Esophagus squamous epithelium (tissue), 5 donors: ENCODE measurements at regions not wholly inside any gene's neighbourhood (a gene's known extent, or its start where the extent isn't known, plus 50 kb on each side); places are given as distances from the start of the nearest gene placed in this dataset.
"Not testable (repeated sequence)": the region's sequence is repeated elsewhere in the genome, so short reads cannot be mapped to it uniquely, and the experiment has no call there.

Experiments used
- DNase-seq: peaks from one replicate; lab custom pipeline; 2025; lab: John Stamatoyannopoulos, UW
- H3K27ac ChIP-seq, 4 donors: fragments of 200-600 bp; sonication (generic); one replicate each; pipeline ENCODE4 v1.5.1; 2016 to 2019; ENCODE audit warnings: mild to moderate bottlenecking in 1 of 4
- H3K27me3 ChIP-seq, 4 donors: fragments of 200-600 bp; sonication (generic); 1 replicate in 3 of 4; 2 replicates in 1 of 4; pipeline versions ENCODE4 v1.5.1 to v1.6.0; 2017 to 2021; ENCODE audit warnings: antibody characterized with exemption in 1 of 4
- H3K36me3 ChIP-seq, 3 donors: fragments of 200-600 bp; sonication (generic); one replicate each; pipeline ENCODE4 v1.5.1; 2016 to 2019
- H3K4me1 ChIP-seq, 3 donors: fragments of 200-600 bp; sonication (generic); one replicate each; pipeline ENCODE4 v1.5.1; 2017 to 2019
- H3K4me3 ChIP-seq, 4 donors: fragments of 200-600 bp; sonication (generic); 1 replicate in 3 of 4; 2 replicates in 1 of 4; pipeline ENCODE4 v1.5.1; 2016 to 2019; ENCODE audit warnings: mild to moderate bottlenecking in 2 of 4, moderate library complexity in 1 of 4
- H3K9me3 ChIP-seq, 3 donors: fragments of 200-600 bp; sonication (generic); one replicate each; pipeline ENCODE4 v1.5.1; 2016 to 2019
- POLR2A ChIP-seq, 4 donors: fragments of 450-650 bp; IDR thresholded peaks; one replicate each; pipeline ENCODE4 v1.6.1; 2017; ENCODE audit warnings: antibody characterized with exemption in 4 of 4, mild to moderate bottlenecking in 4 of 4, moderate library complexity in 3 of 4
- WGBS, 2 donors: methylation state at CpG; one replicate each; pipeline ENCODE4 v1.1.5; 2018; 5-methylcytosine and 5-hydroxymethylcytosine counted together
- intact Hi-C: fragments of 100-400 bp; cut with DNase I; formaldehyde crosslinking; loops from one replicate; pipeline ENCODE4 v1.15.0; 2022
- TF ChIP-seq, protein P1 (sequence below), 6 experiments: fragments of 450-650 bp in 4 of 6; fragments of 200-600 bp in 2 of 6; sonication (generic) in 2 of 6; IDR thresholded peaks; one replicate each; pipeline ENCODE4 v1.5.1; 2016 to 2019; ENCODE audit warnings: antibody characterized with exemption in 6 of 6, mild to moderate bottlenecking in 4 of 6, moderate library complexity in 4 of 6
- donor health status: DM: yes; HTN: yes; CAD: no.

DNA sequence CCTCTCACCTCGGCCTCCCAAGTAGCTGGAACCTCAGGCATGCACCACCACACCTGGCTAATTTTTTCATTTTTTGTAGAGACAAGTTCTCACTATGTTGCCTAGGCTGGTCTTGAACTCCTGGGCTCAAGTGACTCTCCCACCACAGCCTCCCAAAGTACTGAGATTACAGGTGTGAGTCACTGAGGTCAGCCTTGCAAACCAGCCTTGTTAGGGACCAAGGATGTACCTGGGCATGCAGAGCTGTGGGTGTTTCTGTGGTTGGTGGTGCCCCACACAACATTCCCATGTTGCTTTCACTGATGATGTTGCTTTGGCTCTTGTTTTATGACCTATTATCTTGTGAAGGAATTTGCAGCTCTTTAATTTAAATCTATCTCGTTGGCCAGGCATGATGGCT lies 54.8 kb downstream of the OTUD1 start:
- no peak for TF ChIP-seq POLR2A (IDR thresholded peaks at IDR 0.05)
- TF ChIP-seq, protein P1, sequence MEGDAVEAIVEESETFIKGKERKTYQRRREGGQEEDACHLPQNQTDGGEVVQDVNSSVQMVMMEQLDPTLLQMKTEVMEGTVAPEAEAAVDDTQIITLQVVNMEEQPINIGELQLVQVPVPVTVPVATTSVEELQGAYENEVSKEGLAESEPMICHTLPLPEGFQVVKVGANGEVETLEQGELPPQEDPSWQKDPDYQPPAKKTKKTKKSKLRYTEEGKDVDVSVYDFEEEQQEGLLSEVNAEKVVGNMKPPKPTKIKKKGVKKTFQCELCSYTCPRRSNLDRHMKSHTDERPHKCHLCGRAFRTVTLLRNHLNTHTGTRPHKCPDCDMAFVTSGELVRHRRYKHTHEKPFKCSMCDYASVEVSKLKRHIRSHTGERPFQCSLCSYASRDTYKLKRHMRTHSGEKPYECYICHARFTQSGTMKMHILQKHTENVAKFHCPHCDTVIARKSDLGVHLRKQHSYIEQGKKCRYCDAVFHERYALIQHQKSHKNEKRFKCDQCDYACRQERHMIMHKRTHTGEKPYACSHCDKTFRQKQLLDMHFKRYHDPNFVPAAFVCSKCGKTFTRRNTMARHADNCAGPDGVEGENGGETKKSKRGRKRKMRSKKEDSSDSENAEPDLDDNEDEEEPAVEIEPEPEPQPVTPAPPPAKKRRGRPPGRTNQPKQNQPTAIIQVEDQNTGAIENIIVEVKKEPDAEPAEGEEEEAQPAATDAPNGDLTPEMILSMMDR (IDR thresholded peaks at IDR 0.05) = no peak
- no peaks in the 10 kb centered on the region for H3K27me3 ChIP-seq
- no peak for DNase-seq
- H3K4me1 ChIP-seq = peaks cover 0 to 18% (median 6%) of the 10 kb centered on the region in 3 donors
- no peak overlapping the region for H3K27ac ChIP-seq
- WGBS, 2 donors = 48 to 63% methylated on average over 2 of the region's 2 CpGs
- no peak overlapping the region for H3K4me3 ChIP-seq
- H3K9me3 ChIP-seq = no peaks in the 10 kb centered on the region
- no peaks in the 10 kb centered on the region for H3K36me3 ChIP-seq
- intact Hi-C loops = no loop called here

DNA sequence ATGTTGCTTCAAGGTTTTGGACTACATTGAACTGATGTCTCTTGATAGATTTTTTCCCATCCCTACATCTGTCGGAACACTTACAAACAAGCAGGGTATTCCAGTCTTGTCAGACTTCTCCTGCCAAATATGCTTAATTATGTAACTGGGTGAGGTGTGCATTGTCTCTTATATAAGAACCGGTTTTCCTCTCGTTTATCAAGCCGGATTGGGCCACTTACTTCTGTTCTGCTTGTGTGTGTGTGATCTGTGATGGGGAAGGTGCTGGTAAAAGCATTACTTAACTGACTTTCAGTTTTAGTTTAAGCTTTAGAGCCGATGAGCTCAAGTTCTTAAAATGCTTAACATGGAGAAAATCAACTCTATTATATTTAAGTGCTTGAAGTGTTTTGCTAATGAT lies 57.9 kb downstream of the OTUD1 start:
- intact Hi-C loops = no loop called here
- no peaks in the 10 kb centered on the region for H3K27me3 ChIP-seq
- no peaks in the 10 kb centered on the region for H3K9me3 ChIP-seq
- TF ChIP-seq, protein P1 (IDR thresholded peaks at IDR 0.05) = no peak
- no peak for TF ChIP-seq POLR2A (IDR thresholded peaks at IDR 0.05)
- WGBS, 2 donors = 32 to 36% methylated on average over 5 of the region's 5 CpGs
- DNase-seq = no peak
- peak overlapping the region in 3 of 4 donors; percentile 57 to 59 (median 57) for H3K27ac ChIP-seq
- peaks cover 0 to 18% (median 6%) of the 10 kb centered on the region in 3 donors for H3K4me1 ChIP-seq
- no peak overlapping the region for H3K4me3 ChIP-seq
- H3K36me3 ChIP-seq = no peaks in the 10 kb centered on the region

DNA sequence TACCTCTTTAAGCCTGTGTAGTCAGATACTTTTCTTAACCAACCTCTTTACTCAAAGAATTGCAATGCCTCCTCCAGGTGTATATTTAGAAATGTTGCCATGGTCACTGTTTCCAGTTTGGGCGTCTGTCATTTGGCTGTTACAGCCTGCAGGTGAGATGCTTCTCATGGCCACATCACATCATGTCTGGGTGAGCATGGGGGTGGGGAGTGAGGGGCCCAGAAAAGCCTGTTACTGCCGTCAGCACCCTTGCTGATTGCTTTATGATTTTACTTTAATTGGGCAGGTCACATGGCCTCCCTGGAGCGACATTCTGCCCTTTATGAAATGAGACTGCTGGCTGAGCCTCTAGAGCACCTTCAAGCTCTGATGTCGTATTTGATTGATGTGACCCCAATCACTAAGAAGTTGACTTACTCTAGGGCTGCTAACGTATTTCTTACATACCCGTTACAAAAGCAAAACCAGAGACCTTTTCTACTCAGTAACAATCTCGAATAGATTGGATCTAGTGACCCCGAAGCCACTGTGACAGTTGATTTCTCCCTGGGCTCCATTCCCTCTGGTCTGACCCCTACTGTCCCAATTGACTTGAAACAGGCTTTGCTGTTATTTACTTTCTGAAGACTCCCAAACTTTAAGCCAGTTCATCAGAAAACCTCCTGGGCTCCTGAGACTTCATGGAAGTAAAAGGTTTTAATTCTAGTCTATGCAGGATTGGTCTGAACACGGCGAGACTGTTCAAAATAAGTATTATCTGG lies 60.7 kb downstream of the OTUD1 start:
- WGBS, 2 donors = 59 to 66% methylated on average over 10 of the region's 10 CpGs
- H3K9me3 ChIP-seq = no peaks in the 10 kb centered on the region
- H3K36me3 ChIP-seq = no peaks in the 10 kb centered on the region
- peaks cover 0 to 18% (median 6%) of the 10 kb centered on the region in 3 donors for H3K4me1 ChIP-seq
- DNase-seq = no peak
- intact Hi-C loops = no loop called here
- no peak overlapping the region for H3K27ac ChIP-seq
- H3K27me3 ChIP-seq = no peaks in the 10 kb centered on the region
- TF ChIP-seq, protein P1 (IDR thresholded peaks at IDR 0.05) = no peak
- H3K4me3 ChIP-seq = no peak overlapping the region

DNA sequence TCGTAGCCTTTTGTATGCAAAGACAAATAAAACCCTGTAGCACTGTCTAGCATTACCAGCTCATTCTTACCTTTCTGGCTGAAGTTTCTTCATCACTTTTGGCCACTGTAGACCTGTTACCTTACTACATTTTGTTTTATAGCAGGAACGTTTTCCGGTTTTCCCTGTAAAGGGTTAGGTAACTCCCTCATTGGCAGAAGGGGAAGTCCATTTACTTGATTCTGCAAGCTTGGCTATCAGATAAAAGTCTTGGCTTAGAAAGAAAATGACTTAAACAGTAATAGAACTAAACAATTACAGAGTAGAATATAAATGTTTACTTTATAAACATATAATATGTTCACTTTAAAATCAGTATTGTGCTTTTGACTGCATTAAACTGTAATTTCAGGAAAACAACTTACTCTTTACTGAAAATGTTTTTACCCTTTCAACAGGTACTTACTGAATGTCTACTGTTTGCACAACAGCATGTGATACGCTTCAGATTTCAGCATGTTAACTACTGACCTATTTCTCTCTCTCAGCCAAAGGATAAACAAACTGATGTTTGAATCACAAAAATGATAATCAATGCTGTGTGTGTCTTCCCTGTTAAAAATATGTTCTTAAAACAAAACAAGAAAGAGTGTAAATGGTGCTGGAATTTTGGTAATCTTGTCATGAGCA lies 67.1 kb downstream of the OTUD1 start:
- no peak for DNase-seq
- WGBS, 2 donors = 38 to 59% methylated on average over 4 of the region's 4 CpGs
- H3K9me3 ChIP-seq = no peaks in the 10 kb centered on the region
- H3K4me1 ChIP-seq = no peaks in the 10 kb centered on the region
- no peaks in the 10 kb centered on the region for H3K36me3 ChIP-seq
- intact Hi-C loops = no loop called here
- H3K27me3 ChIP-seq = no peaks in the 10 kb centered on the region
- no peak for TF ChIP-seq POLR2A (IDR thresholded peaks at IDR 0.05)
- TF ChIP-seq, protein P1 (IDR thresholded peaks at IDR 0.05) = no peak
- no peak overlapping the region for H3K4me3 ChIP-seq
- no peak overlapping the region for H3K27ac ChIP-seq

DNA sequence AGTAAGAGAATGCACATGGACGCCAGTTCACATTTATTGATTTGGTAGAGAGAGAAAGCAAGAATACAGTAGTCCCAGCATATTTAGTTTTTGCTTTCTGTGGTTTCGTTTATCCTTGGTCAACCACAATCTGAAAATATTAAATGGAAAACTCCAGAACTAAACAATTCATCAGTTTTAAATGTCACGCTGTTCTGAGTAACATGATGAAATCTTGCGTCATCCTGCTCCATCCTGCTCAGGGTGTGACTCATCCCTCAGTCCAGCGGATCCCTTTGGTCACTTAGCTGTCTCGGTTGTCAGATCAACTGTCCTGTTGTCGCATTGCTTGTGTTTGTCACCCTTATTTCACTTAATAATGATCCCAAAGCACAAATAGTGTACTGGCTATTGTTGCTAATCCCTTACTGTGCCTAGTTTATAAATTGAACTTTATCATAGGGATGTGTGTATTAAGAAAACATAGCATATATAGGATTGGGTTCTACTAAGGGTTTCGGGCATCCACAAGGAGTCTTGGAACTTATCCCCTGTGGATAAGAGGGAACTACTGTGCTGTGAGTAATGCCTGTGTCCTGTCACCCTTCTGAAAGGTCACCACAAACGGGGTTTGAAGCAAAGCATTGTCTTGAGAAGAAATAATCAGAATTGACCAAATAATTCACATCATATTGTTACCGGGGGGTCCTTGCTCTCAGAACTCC lies 73.6 kb downstream of the OTUD1 start:
- Histone ChIP-seq H3K4me3 (no peak overlapping the region), H3K9me3 (no peaks in the 10 kb centered on the region), H3K27me3 (no peaks in the 10 kb centered on the region), H3K36me3 (no peaks in the 10 kb centered on the region), H3K4me1 (peaks cover 0 to 14% (median 0%) of the 10 kb centered on the region in 3 donors), H3K27ac (no peak overlapping the region)
- no peak for TF ChIP-seq POLR2A (IDR thresholded peaks at IDR 0.05)
- TF ChIP-seq, protein P1 (IDR thresholded peaks at IDR 0.05) = no peak
- 48 to 64% methylated on average over 10 of the region's 10 CpGs for WGBS, 2 donors
- intact Hi-C loops = no loop called here
- DNase-seq = no peak

DNA sequence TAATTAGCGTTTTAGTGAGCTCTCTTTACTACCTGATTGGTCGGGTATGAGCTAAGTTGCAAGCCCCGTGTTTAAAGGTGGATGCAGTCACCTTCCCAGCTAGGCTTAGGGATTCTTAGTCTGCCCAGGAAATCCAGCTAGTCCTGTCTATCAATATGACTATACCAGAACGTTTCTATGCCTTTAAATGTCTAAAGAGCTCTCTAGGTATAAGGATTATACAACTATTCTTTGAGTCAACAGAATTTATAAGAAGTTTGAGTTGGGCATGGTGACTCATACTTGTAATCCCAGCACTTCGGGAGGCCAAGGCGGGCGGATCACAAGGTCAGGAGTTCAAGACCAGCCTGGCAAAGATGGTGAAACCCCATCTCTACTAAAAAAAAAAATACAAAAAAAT lies 74.7 kb downstream of the OTUD1 start:
- H3K9me3 ChIP-seq, H3K4me3 ChIP-seq, H3K36me3 ChIP-seq, H3K27ac ChIP-seq, H3K27me3 ChIP-seq, intact Hi-C loops, DNase-seq: not testable (repeated sequence)
- peaks cover 0 to 14% (median 0%) of the 10 kb centered on the region in 3 donors for H3K4me1 ChIP-seq
- 47 to 60% methylated on average over 7 of the region's 7 CpGs for WGBS, 2 donors
